Uterus (tissue), 2 donors: ENCODE measurements at regions not wholly inside any gene's neighbourhood (a gene's known extent, or its start where the extent isn't known, plus 50 kb on each side); places are given as distances from the start of the nearest gene placed in this dataset.

Source experiments
- POLR2A ChIP-seq, 2 donors: fragments of 450-650 bp; IDR thresholded peaks; one replicate each; pipeline ENCODE4 v1.6.1; 2016; ENCODE audit warnings: antibody characterized with exemption in 2 of 2, mild to moderate bottlenecking in 1 of 2, moderate library complexity in 1 of 2
- TF ChIP-seq, protein P1 (sequence below), 4 experiments: fragments of 200-600 bp in 2 of 4; fragments of 450-650 bp in 2 of 4; sonication (generic) in 2 of 4; IDR thresholded peaks; one replicate each; pipeline ENCODE4 v1.5.1; 2016 to 2019; ENCODE audit warnings: antibody characterized with exemption in 4 of 4, mild to moderate bottlenecking in 2 of 4, moderate library complexity in 1 of 4

GRCh38 chr18:68147728-68148127 is 567.2 kb downstream of the TMX3 start:
- TF ChIP-seq, protein P1, sequence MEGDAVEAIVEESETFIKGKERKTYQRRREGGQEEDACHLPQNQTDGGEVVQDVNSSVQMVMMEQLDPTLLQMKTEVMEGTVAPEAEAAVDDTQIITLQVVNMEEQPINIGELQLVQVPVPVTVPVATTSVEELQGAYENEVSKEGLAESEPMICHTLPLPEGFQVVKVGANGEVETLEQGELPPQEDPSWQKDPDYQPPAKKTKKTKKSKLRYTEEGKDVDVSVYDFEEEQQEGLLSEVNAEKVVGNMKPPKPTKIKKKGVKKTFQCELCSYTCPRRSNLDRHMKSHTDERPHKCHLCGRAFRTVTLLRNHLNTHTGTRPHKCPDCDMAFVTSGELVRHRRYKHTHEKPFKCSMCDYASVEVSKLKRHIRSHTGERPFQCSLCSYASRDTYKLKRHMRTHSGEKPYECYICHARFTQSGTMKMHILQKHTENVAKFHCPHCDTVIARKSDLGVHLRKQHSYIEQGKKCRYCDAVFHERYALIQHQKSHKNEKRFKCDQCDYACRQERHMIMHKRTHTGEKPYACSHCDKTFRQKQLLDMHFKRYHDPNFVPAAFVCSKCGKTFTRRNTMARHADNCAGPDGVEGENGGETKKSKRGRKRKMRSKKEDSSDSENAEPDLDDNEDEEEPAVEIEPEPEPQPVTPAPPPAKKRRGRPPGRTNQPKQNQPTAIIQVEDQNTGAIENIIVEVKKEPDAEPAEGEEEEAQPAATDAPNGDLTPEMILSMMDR (IDR thresholded peaks at IDR 0.05) = no peak
- TF ChIP-seq POLR2A (IDR thresholded peaks at IDR 0.05) = no peak
